ENCODE measurements at regions not wholly inside any gene's neighbourhood (a gene's known extent, or its start where the extent isn't known, plus 50 kb on each side); places are given as distances from the start of the nearest gene placed in this dataset.
"Not testable (repeated sequence)": the region's sequence is repeated elsewhere in the genome, so short reads cannot be mapped to it uniquely, and the experiment has no call there.

DNA sequence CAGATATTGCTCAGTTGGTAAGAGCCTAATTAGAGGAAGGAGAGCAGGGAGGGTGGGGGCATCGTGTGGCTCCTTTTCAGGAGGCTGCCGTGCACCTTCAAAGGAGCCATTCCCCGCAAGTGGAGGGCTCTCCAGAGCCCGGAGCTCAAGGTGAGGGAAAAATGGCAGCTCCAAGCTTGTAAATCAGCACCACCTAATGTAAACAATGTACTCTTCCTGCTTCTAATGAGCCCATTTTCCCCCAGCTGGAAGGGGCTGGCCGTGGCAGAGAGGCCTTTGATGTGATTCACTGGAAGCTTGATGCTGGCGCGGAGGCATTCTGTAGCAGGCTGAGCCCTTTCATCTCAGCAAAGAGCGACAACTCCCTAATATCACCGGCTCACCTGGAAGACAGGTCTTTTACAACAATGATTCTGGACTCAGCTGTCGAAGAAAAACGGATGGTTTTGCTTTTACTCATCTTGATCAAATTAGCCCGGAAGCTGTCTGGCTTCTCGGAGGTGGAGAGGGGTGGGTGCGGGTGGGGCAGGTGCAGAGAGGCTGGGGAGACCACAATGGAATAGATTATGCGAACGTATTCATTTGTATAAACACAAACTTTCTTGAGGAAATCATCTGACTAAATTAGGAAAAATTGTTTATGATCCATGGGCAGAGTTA is 112.5 kb downstream of the RRAGC start:
- no peak for DNase-seq

DNA sequence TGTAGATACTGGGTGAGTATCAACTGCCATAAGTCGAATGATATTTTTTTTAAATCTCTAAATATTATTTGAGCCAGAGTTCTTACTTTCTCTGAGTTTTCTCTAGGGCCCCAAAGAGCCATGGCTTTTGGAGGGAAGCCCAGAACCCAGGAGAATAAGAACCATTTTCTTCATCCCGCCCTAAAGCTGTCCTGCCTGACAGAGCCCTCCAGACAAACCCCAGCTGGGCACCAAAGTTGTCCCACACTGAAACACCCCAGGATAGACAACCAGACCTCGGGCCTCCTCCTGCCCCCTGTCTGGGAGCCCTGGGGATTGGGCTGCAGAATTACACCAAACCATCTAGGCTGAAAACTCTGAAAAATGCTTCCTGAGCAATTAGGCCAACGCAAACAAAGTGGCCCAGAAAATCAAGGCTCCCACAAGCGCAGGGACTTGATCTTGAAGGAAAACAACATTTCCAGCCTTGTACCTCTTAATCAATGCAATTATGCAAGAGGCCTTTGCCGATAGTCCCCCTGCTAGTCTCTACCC is 113.1 kb downstream of the RRAGC start:
- DNase-seq = no peak

- no peak for DNase-seq
Measured at GRCh38 chr1:38745476-38746401, 113.8 kb downstream of the RRAGC start.

GRCh38 chr1:38744452-38745350 is 114.9 kb downstream of the RRAGC start:
- no peak for DNase-seq

- no peak for DNase-seq
Measured at GRCh38 chr1:38743184-38743583, 116.4 kb downstream of the RRAGC start.

GRCh38 chr1:38741341-38741740 is 118.2 kb downstream of the RRAGC start:
- DNase-seq = no peak

GRCh38 chr1:38740487-38740886 is 119.1 kb downstream of the RRAGC start:
- no peak for DNase-seq

GRCh38 chr1:38738207-38738606 is 121.4 kb downstream of the RRAGC start:
- no peak for DNase-seq

GRCh38 chr1:38736399-38736798 is 123.2 kb downstream of the RRAGC start:
- DNase-seq = no peak

DNA sequence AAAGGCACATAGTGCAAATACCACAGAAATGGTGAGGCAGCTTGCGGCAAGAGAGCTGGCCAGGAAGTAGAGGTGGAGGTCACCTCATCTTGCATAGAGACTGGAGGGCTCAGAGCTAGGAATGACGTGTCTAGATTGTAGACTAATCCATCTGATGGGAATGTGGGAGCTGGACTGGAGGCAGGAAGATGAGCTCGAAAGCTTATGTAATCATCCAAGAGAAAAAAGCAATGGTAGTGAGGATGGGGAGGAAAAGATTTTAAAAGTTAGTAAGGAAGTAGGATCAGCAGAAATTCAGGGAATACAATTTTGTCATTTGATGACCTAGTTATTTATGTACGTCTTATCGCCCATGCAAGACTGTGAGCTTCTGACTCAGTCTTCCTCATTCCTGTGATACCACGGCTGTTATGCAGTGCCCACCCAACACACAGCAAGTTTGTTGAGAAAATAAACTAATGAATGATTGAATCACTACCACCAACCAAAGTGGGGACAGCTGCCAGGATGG is 123.9 kb downstream of the RRAGC start:
- no peak for DNase-seq

- DNase-seq = no peak
Measured at GRCh38 chr1:38733761-38734160, 125.8 kb downstream of the RRAGC start.

- no peak for DNase-seq
Measured at GRCh38 chr1:38730511-38731397, 128.8 kb downstream of the RRAGC start.

- no peak for DNase-seq
Measured at GRCh38 chr1:38728585-38728908, 131.0 kb downstream of the RRAGC start.

DNA sequence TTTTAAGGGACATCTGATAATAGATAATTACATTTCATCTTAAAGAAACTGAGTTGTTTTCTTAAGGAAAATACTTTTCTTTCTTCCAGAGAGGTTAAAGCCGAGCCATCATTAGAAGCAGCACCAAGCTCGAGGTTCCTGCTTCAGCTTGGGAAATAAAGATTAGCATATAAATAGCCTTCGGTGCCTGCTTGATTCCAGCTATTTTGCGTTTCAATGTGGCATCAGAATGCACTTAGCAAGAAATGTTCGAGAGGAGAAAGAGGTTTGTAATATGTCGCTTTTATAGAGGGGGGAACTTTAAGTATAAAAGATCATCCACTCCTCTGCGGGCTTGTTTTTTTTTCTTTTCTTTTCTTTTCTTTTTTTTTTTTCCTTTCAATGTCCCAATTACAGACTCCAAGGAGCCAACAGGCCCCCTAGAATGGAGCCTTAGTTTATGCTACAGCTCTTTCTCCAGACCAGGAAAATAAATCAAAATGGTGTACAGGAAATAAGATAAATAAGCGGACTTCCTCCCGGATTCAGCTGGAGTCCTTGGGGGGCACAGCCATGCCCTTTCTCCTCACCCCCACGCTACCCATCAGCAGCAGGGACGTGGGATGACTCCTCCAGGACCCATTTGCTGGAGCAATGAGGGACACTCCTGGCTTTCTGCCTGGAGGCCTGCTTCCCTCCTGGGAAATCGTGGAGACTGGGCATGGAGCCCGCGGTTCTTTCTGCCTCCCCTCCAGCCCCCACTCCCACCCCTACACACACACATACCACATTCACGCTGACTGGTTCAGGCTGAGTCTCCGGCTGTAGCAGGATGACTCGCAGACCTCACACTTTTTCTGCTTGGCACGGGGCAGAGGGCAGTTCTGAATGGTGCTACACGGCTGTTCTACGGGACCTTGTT is 131.6 kb downstream of the RRAGC start:
- DNase-seq = no peak

DNA sequence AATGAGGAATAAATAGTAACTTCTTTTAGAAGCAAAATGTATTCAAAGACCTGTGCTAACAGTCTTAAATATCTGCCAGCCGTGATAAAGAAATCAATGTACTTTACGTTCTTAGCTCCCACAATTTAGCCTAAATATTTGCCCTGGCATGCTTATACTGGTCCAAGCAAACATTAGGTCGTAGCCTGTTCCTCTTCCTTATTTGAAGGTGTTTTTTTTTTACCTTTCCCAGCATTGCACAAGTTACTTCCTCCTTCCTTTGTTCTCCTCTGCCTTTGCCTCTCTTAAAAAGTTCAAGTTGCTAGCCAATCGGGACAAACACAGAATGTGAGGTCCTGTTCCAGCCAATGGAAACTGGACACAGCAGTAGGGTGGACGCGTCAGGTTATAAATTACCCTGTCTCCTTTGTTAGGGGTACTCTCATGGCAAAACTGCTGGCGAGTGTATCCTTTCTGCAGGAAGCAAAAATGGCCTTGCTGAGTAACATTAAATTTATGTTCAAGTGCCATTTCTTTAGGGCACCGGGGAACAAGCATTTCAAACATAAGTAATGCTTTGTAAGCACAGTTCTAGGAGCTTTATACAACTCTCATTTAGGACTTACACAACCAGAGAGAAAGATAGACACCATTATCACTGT is 134.1 kb downstream of the RRAGC start:
- DNase-seq = not testable (repeated sequence)

DNA sequence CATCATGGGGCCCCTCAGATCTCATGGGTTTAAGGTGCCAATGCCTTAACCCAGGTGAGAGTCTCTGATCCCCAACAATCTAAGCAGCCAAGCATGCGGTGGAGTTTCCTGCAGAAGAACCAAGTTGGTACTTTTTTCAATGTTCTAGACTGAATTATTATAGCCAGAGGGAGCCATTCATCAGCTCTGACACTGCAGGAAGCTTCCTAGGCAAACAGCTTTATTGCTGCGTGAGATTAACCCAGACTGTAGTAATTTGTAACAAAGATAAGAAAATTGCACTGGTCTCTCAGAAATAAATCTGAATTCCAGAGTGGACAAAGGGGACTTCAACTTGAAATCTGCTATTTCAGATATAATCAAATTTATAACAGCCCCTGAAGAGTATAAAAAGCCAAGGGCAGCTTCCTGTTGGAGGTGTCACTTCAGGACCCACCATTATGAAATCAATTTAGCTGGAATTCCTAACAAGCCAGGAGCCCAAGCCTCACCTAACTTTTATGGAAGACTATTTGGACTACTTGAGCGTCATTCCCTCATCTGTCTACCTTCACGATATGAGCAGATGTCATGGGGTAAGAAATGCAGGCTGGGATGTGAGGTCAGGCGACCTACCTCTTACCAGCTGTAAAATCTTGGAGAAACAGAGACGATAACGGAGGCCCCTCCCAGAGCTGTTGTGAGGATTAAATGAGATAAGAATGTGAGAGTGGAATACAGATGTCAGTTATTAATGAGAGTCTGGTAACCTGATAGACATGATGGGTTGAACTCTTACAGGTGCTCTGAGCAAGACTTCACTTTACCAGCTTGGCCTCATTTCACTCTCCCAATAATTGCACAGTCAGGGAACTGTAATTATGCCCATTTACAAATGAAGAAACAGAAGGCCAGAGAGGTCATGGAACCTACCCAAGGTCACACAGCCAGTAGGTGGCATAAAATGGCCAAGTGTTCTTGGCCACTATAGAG is 135.1 kb downstream of the RRAGC start:
- DNase-seq = no peak

- no peak for DNase-seq
Measured at GRCh38 chr1:38721816-38722215, 137.8 kb downstream of the RRAGC start.

DNA sequence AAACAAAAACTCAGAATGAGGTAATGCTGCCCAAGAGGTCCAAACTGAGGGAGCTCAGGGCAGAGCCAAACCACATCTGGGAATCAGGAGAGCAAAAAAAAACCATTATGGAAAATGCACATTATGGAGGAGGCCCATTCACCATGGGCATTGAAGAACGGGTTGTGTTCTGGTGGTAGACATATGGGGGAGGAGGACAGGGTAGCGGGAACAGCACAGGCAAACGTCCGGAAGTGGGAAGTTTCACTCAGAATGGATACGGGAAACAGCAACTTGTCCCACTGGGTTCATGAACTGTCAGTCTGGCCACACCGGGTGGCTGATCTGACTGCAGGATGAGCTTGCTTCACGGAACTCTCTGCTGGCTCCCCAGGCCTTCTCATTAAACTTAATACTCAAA is 139.7 kb downstream of the RRAGC start:
- no peak for DNase-seq

GRCh38 chr1:38718031-38718430 is 141.5 kb downstream of the RRAGC start:
- DNase-seq = no peak
